Keratinocyte (primary cell): ENCODE measurements at regions not wholly inside any gene's neighbourhood (a gene's known extent, or its start where the extent isn't known, plus 50 kb on each side); places are given as distances from the start of the nearest gene placed in this dataset.

Source experiments
- CTCF ChIP-seq, 3 experiments: IDR thresholded peaks in 1 of 3; conservative IDR thresholded peaks in 1 of 3; optimal IDR thresholded peaks in 1 of 3; 2 replicates in 2 of 3; 3 replicates in 1 of 3; pipeline versions ENCODE3 to v1.5.1; 2011; ENCODE audit warnings: low read length in 3 of 3, mild to moderate bottlenecking in 3 of 3, moderate library complexity in 2 of 3, control low read depth in 1 of 3, inconsistent platforms in 1 of 3; ENCODE audit not compliant: insufficient read depth in 2 of 3; ENCODE audit errors: extremely low read depth in 1 of 3
- EZH2 ChIP-seq: IDR thresholded peaks from one replicate; pipeline ENCODE4 v1.6.1; 2012; ENCODE audit warnings: inconsistent platforms, mild to moderate bottlenecking, low read length, moderate library complexity

DNA sequence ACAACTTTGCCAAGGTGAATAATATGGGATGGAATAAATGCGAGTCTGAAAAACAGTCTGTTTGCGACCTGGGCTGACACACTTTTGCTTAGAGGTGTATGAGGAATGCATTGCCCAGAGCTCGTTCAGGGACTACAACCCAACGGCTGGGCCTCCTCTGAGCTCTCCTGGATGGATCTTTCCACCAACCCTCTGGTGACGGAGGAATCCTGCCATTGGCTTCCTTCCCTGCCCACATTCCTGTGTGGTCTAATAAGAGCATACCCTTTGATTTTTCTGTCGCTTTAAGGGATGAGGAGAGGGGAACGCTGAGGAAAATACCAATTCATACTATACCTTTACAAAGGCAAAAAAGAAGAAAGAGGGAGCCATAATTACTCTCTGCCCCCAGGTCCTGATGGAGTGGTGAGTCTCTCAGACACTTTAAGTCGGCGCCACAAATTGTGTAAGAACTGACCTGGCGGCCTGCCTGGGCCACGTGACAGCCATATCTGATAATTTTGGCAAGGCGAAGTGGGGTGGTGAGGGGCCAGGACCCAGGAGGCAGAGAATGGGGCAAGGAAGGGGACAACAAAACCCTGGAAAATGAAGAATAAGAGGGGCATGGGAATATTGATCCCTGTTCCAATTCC is 265.2 kb upstream of the MSX2 start:
- TF ChIP-seq CTCF (optimal IDR thresholded peaks at IDR 0.05 in 1 of 3, IDR thresholded peaks at IDR 0.05 in 1 of 3, conservative IDR thresholded peaks at IDR 0.05 in 1 of 3; ENCODE audit: extremely low read depth in 1 of 3, insufficient read depth in 2 of 3, low read length in 3 of 3) (no peak), EZH2 (no peak)
